ENCODE measurements at regions not wholly inside any gene's neighbourhood (a gene's known extent, or its start where the extent isn't known, plus 50 kb on each side); places are given as distances from the start of the nearest gene placed in this dataset.
"Not testable (repeated sequence)": the region's sequence is repeated elsewhere in the genome, so short reads cannot be mapped to it uniquely, and the experiment has no call there.

- H3K27me3 ChIP-seq (ENCODE audit: control insufficient read depth, insufficient read depth, low read length); H3K4me3 ChIP-seq (ENCODE audit: low read depth, low read length); CTCF ChIA-PET; DNase-seq (ENCODE audit: low read depth, low spot score); H3K27ac ChIP-seq (ENCODE audit: low read depth, low read length); POLR2A ChIA-PET: not testable (repeated sequence)
- peaks cover 23% of the 10 kb centered on the region for H3K9me3 ChIP-seq (ENCODE audit: control insufficient read depth, insufficient read depth, low read length)
Measured at GRCh38 chr21:10369289-10369688, 152.1 kb upstream of the TPTE start.

DNA sequence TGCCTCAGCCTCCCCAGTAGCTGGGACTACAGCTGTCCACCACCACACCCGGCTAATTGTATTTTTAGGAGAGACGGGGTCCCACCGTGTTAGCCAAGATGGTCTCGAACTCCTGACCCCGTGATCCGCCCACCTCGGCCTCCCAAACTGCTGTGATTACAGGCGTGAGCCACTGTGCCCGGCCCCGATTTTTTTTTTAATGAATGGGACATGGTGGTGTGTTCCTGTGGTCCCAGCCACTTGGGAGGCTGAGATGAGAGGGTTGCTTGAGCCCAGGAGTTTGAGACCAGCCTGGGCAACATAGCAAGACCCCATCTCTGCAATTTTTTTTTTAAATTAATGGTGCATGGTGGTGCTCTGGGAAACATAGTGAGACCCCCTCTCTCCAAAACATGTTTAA, 143.6 kb upstream of the TPTE start:
- CTCF ChIA-PET; H3K27me3 ChIP-seq (ENCODE audit: control insufficient read depth, insufficient read depth, low read length); DNase-seq (ENCODE audit: low read depth, low spot score); H3K4me3 ChIP-seq (ENCODE audit: low read depth, low read length); H3K27ac ChIP-seq (ENCODE audit: low read depth, low read length); POLR2A ChIA-PET: not testable (repeated sequence)
- peaks cover 63% of the 10 kb centered on the region for H3K9me3 ChIP-seq (ENCODE audit: control insufficient read depth, insufficient read depth, low read length)

DNA sequence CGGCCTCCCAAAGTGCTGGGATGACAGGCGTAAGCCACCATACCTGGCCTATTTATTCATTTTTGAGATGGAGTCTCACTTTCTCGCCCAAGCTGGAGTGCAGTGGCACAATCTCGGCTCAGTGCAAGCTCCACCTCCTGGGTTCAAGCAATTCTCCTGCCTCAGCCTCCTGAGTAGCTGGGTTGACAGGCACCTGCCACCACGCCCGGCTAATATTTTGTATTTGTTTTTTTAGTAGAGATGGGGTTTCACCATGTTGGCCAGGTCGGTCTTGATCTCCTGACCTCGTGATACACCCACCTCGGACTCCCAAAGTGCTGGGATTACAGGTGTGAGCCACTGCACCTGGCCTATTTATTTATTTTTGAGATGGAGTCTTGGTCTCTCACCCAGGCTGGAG, 141.6 kb upstream of the TPTE start:
- POLR2A ChIA-PET; CTCF ChIA-PET; H3K27ac ChIP-seq (ENCODE audit: low read depth, low read length); DNase-seq (ENCODE audit: low read depth, low spot score); H3K4me3 ChIP-seq (ENCODE audit: low read depth, low read length); H3K27me3 ChIP-seq (ENCODE audit: control insufficient read depth, insufficient read depth, low read length): not testable (repeated sequence)
- H3K9me3 ChIP-seq (ENCODE audit: control insufficient read depth, insufficient read depth, low read length) = peaks cover 73% of the 10 kb centered on the region

DNA sequence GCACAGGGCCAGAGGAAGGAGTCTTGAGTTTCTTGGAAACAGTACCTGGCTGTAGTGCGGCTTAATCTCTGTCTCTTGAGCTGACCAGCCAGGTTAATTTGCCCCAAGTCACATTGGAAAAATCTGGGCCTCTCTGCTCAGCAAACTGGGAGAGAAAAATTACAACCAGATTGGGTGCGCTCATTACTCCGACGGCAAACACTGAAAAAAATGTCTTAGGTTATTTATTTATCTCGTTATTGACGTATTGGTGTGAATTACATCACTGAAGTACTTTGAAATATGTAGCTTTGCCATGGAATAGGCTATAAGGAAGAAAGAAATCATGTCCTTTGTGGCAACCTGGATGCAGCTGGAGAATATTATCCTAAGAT, 139.7 kb upstream of the TPTE start:
- DNase-seq (ENCODE audit: low read depth, low spot score); H3K27me3 ChIP-seq (ENCODE audit: control insufficient read depth, insufficient read depth, low read length); H3K27ac ChIP-seq (ENCODE audit: low read depth, low read length); H3K4me3 ChIP-seq (ENCODE audit: low read depth, low read length); CTCF ChIA-PET; POLR2A ChIA-PET: not testable (repeated sequence)
- H3K9me3 ChIP-seq (ENCODE audit: control insufficient read depth, insufficient read depth, low read length) = peaks cover 87% of the 10 kb centered on the region

DNA sequence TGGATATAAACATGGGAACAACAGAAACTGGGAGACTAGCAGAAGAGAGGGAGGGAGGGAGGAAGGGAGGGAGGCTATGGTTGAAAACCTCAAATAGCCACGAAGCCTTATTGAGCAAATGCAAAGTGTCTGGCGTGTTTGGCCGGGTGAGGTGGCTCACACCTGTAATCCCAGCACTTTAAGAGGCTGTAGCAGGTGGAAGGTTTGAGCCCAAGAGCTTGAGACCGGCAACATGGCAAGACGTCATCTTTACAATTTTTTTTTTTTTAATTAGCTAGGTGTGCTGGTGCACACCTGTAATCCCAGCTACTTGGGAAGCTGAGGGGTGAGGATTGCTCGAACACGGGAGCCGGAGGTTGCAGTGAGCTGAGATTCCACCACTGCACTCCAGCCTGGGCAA, 139.2 kb upstream of the TPTE start:
- peaks cover 91% of the 10 kb centered on the region for H3K9me3 ChIP-seq (ENCODE audit: control insufficient read depth, insufficient read depth, low read length)
- CTCF ChIA-PET = not testable (repeated sequence)

GRCh38 chr21:10382580-10382979, 138.8 kb upstream of the TPTE start:
- DNase-seq (ENCODE audit: low read depth, low spot score); H3K27ac ChIP-seq (ENCODE audit: low read depth, low read length); CTCF ChIA-PET; H3K4me3 ChIP-seq (ENCODE audit: low read depth, low read length); POLR2A ChIA-PET; H3K27me3 ChIP-seq (ENCODE audit: control insufficient read depth, insufficient read depth, low read length): not testable (repeated sequence)
- peaks cover 88% of the 10 kb centered on the region for H3K9me3 ChIP-seq (ENCODE audit: control insufficient read depth, insufficient read depth, low read length)

More for the DNA sequence above, 139.2 kb upstream of the TPTE start:
- H3K4me3 ChIP-seq (ENCODE audit: low read depth, low read length); DNase-seq (ENCODE audit: low read depth, low spot score); H3K27ac ChIP-seq (ENCODE audit: low read depth, low read length); POLR2A ChIA-PET; H3K27me3 ChIP-seq (ENCODE audit: control insufficient read depth, insufficient read depth, low read length): not testable (repeated sequence)

DNA sequence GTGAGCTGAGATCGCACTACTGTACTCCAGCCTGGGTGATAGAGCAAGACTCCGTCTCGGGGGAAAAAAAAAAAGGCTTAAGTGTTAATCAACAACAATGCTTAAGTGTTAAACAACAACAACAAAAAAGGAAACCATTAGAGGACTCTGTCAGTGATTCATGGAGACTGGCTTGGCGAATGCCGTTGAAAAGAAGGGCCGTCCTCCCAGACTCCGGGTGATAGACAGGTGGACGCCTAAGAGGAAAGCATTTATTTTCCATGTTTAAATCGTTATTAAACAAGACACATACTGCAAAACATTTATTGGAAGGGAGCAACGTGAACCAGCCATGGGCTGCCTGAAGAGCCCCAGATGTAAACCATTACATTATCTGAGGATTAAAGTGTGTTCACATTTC, 137.8 kb upstream of the TPTE start:
- H3K27ac ChIP-seq (ENCODE audit: low read depth, low read length); H3K4me3 ChIP-seq (ENCODE audit: low read depth, low read length); H3K27me3 ChIP-seq (ENCODE audit: control insufficient read depth, insufficient read depth, low read length); DNase-seq (ENCODE audit: low read depth, low spot score); POLR2A ChIA-PET; CTCF ChIA-PET: not testable (repeated sequence)
- H3K9me3 ChIP-seq (ENCODE audit: control insufficient read depth, insufficient read depth, low read length) = peaks cover 81% of the 10 kb centered on the region

DNA sequence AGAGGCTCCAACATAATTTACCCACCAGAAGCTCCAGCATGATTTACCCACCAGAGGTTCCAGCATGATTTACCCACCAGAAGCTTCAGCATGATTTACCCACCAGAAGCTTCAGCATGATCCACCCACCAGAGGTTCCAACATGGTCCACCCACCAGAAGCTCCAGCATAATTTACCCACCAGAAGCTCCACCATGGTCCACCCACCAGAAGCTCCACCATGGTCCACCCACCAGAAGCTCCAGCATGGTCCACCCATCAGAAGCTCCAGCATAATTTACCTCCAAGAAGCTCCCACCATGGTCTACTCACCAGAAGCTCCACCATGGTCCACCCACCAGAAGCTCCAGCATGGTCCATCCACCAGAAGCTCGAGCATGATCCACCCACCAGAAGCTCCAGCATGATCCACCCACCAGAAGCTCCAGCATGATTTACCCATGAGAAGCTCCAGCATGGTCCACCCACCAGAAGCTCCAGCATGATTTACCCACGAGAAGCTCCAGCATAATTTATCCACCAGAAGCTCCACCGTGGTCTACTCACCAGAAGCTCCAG, 137.0 kb upstream of the TPTE start:
- POLR2A ChIA-PET; H3K27ac ChIP-seq (ENCODE audit: low read depth, low read length); CTCF ChIA-PET; H3K27me3 ChIP-seq (ENCODE audit: control insufficient read depth, insufficient read depth, low read length); H3K4me3 ChIP-seq (ENCODE audit: low read depth, low read length); DNase-seq (ENCODE audit: low read depth, low spot score): not testable (repeated sequence)
- H3K9me3 ChIP-seq (ENCODE audit: control insufficient read depth, insufficient read depth, low read length) = peaks cover 76% of the 10 kb centered on the region

- H3K27me3 ChIP-seq (ENCODE audit: control insufficient read depth, insufficient read depth, low read length); CTCF ChIA-PET; DNase-seq (ENCODE audit: low read depth, low spot score); POLR2A ChIA-PET; H3K27ac ChIP-seq (ENCODE audit: low read depth, low read length); H3K4me3 ChIP-seq (ENCODE audit: low read depth, low read length): not testable (repeated sequence)
- H3K9me3 ChIP-seq (ENCODE audit: control insufficient read depth, insufficient read depth, low read length) = peaks cover 67% of the 10 kb centered on the region
Measured at GRCh38 chr21:10385202-10385601, 136.2 kb upstream of the TPTE start.

DNA sequence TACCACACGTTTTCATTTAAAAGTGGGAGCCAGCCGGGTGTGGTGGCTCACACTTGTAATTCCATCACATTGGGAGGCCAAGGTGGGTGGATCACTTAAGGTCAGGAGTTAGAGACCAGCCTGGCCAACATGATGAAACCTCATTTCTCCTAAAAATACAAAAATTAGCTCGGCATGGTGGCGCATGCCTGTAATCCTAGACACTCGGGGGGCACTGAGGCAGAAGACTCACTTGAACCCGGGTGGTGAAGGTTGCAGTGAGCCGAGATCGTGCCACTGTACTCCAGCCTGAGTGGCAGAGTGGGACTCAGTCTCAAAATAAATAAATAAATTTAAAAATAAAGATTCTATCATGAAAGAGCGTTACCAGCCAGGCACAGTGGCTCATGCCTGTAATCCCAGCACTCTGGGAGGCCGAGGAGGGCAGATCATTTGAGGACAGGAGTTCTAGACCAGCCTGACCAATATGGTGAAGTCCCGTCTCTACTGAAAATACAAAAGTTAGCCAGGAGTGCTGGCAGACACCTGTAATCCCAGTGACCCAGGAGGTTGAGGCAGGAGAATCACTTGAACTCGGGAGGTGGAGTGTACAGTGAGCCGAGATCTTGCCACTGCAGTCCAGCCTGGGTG, 135.4 kb upstream of the TPTE start:
- peaks cover 59% of the 10 kb centered on the region for H3K9me3 ChIP-seq (ENCODE audit: control insufficient read depth, insufficient read depth, low read length)
- CTCF ChIA-PET; POLR2A ChIA-PET; H3K4me3 ChIP-seq (ENCODE audit: low read depth, low read length); H3K27me3 ChIP-seq (ENCODE audit: control insufficient read depth, insufficient read depth, low read length); DNase-seq (ENCODE audit: low read depth, low spot score); H3K27ac ChIP-seq (ENCODE audit: low read depth, low read length): not testable (repeated sequence)

DNA sequence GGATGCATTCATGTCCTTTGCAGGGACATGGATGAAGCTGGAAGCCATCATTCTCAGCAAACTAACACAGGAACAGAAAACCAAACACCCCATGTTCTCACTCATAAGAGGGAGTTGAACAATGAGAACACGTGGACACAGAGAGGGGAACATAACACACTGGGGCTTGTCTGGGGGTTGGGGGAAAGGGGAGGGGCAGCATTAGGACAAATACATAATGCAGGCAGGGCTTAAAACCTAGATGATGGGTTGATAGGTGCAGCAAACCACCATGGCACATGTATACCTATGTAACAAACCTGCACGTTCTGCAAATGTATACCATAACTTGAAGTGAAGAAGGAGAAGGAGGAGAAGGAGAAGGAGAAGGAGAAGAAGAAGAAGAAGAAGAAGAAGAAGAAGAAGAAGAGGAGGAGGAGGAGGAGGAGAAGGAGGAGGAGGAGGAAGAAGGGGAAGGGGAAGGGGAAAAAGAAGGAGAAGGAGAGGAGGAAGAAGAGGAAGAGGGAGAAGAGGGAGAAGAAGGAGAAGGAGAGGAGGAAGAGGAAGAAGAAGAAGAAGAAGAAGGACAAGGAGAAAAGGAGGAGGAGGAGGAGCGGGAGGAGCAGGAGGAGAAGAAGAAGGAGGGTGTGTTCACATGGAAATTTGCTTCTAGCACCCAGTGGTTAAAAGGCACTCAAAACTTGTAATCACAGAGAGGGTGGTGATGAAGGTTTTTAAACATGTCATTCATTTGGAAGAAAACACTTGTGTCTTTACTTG, 133.5 kb upstream of the TPTE start:
- POLR2A ChIA-PET; H3K27me3 ChIP-seq (ENCODE audit: control insufficient read depth, insufficient read depth, low read length); CTCF ChIA-PET; H3K27ac ChIP-seq (ENCODE audit: low read depth, low read length); H3K4me3 ChIP-seq (ENCODE audit: low read depth, low read length); DNase-seq (ENCODE audit: low read depth, low spot score): not testable (repeated sequence)
- H3K9me3 ChIP-seq (ENCODE audit: control insufficient read depth, insufficient read depth, low read length) = peaks cover 41% of the 10 kb centered on the region

DNA sequence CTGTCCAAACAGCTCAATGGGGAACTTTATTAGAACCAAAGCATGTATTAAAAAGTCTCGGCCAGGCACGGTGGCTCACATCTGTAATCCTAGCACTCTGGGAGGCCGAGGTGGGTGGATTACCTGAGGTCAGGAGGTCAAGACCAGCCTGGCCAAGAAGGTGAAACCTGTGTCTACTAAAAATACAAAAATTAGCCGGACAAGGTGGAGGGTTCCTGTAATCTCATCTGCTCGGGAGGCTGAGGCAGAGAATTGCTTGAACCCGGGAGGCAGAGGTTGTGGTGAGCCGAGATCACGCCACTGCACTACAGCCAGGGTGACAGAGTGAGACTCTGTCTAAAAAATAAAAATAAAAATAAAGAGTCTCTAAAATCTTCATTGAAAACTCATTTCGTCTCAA, 132.8 kb upstream of the TPTE start:
- H3K27me3 ChIP-seq (ENCODE audit: control insufficient read depth, insufficient read depth, low read length); H3K4me3 ChIP-seq (ENCODE audit: low read depth, low read length); DNase-seq (ENCODE audit: low read depth, low spot score); POLR2A ChIA-PET; CTCF ChIA-PET; H3K27ac ChIP-seq (ENCODE audit: low read depth, low read length): not testable (repeated sequence)
- H3K9me3 ChIP-seq (ENCODE audit: control insufficient read depth, insufficient read depth, low read length) = peaks cover 36% of the 10 kb centered on the region

All from AG04450 (cell line).